OCI-LY1 (cell line): ENCODE measurements at regions not wholly inside any gene's neighbourhood (a gene's known extent, or its start where the extent isn't known, plus 50 kb on each side); places are given as distances from the start of the nearest gene placed in this dataset.

Experiments used
- CTCF ChIP-seq: fragments of 200-600 bp; sonication (generic), shearing (Covaris generic); IDR thresholded peaks from 2 replicates; pipeline ENCODE4 v1.5.1; 2017; ENCODE audit warnings: mild to moderate bottlenecking, antibody characterized with exemption, low read length, moderate library complexity, mixed read lengths
- EZH2 ChIP-seq: fragments of 200-600 bp; sonication (generic), shearing (Covaris generic); IDR thresholded peaks from 2 replicates; pipeline ENCODE4 v1.8.0; 2017; ENCODE audit warnings: borderline replicate concordance, mixed run types, mild to moderate bottlenecking, antibody characterized with exemption, low read length, moderate library complexity, mixed read lengths

- TF ChIP-seq CTCF: no peak
- TF ChIP-seq EZH2: no peak
These were observed 667.9 kb upstream of the ITGA1 start for GRCh38 chr5:52119768-52120167.
